HG02981 (cell line): ENCODE measurements at regions not wholly inside any gene's neighbourhood (a gene's known extent, or its start where the extent isn't known, plus 50 kb on each side); places are given as distances from the start of the nearest gene placed in this dataset.

ENCODE experiments used
- ATAC-seq: cut with Tn5 transposase; IDR thresholded peaks from one replicate; pipeline ENCODE4 v1.9.1; 2021; ENCODE audit warnings: mild to moderate bottlenecking, moderate library complexity; ENCODE audit not compliant: unreplicated experiment

DNA sequence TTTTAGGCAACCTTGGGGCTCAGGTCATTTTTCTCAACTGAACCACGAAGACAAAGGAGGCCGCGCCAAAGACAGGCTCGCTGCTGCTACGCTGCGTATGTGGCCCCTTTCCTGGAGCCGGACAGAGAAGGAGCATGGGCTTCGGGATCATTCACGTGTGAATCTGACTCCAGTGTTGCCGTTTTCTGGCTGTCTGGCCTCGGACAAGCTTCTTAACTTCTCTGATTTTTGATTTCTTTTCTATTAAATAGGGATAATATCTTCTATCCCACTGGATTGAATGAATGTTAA is 50.8 kb upstream of the ZNF366 start:
- no peak for ATAC-seq

DNA sequence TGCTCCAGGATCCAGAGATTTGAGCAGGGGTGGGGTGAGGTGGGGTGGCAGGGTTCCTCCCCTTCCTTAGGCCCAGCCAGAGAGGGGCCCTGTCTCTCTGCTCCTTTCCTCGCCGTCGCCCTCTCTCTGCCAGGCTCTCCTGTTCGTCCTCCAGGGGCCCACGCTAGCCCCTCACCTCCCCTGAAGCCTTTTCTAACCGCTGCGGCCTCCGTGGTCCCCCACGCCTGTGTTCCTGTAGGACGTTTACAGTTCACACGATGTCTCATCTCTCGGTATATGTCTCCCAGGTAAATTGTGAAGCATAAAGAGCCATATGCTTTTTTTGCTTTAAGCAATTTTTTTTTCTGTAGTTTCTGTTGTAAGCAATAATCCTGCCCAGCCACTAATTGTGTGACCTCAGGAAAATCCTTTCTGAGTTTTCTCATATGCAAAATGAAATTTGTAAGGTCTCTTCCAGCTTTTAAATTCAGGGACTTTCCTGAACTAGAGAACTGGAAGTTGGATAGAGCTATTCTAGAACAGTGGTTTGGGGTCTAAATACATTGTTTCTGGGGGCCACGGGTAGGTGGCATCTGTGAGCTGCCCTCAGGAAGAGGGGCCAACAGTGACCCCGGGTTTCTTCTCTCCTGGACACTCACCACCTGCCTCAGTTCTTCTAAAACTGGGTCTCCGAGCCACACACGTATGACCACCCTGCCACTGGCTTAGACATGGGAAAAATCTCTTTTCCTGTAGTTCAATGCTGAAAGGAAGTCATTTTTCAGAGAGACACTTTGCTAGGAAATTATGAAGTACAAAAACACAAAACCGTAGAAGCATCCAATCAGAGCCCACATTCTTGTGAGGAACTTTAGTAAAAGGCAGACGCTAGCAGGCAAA is 50.2 kb upstream of the ZNF366 start:
- ATAC-seq, result no peak
